WTC11 (cell line): ENCODE measurements at regions not wholly inside any gene's neighbourhood (a gene's known extent, or its start where the extent isn't known, plus 50 kb on each side); places are given as distances from the start of the nearest gene placed in this dataset.

ENCODE experiments used
- ATF1 ChIP-seq: sonication (generic); formaldehyde crosslinking; IDR thresholded peaks from 2 replicates; pipeline ENCODE4 v1.8.1; 2023; ENCODE audit warnings: mild to moderate bottlenecking, moderate library complexity, missing genetic modification reagents
- ATF6 ChIP-seq: sonication (generic); formaldehyde crosslinking; IDR thresholded peaks from 2 replicates; pipeline ENCODE4 v1.8.1; 2023; ENCODE audit warnings: mild to moderate bottlenecking, missing genetic modification reagents
- CREB1 ChIP-seq: sonication (generic); formaldehyde crosslinking; IDR thresholded peaks from 2 replicates; pipeline ENCODE4 v1.8.0; 2023; ENCODE audit warnings: mild to moderate bottlenecking, missing genetic modification reagents
- GABPB1 ChIP-seq: sonication (generic); formaldehyde crosslinking; IDR thresholded peaks from 2 replicates; pipeline ENCODE4 v1.8.1; 2023; ENCODE audit warnings: mild to moderate bottlenecking, missing genetic modification reagents
- NFE2L1 ChIP-seq: sonication (generic); formaldehyde crosslinking; IDR thresholded peaks from 2 replicates; pipeline ENCODE4 v1.8.1; 2023; ENCODE audit warnings: missing genetic modification reagents
- SMAD3 ChIP-seq: sonication (generic); formaldehyde crosslinking; IDR thresholded peaks from 2 replicates; pipeline ENCODE4 v1.8.0; 2022; ENCODE audit warnings: missing genetic modification reagents, mild to moderate bottlenecking, borderline replicate concordance
- SMAD4 ChIP-seq: sonication (generic); formaldehyde crosslinking; IDR thresholded peaks from 2 replicates; pipeline ENCODE4 v1.8.0; 2022; ENCODE audit warnings: mild to moderate bottlenecking, missing genetic modification reagents
- ZNF263 ChIP-seq: sonication (generic); formaldehyde crosslinking; IDR thresholded peaks from 2 replicates; pipeline ENCODE4 v1.8.1; 2022; ENCODE audit warnings: low read depth, mild to moderate bottlenecking, moderate library complexity, missing genetic modification reagents
- TF ChIP-seq, protein P1 (sequence below): fragments of 200-600 bp; IDR thresholded peaks from 2 replicates; pipeline ENCODE4 v1.8.0; 2022; ENCODE audit warnings: antibody characterized with exemption
- TF ChIP-seq, protein P2 (sequence below): sonication (generic); formaldehyde crosslinking; IDR thresholded peaks from 2 replicates; pipeline ENCODE4 v1.8.0; 2023; ENCODE audit warnings: missing genetic modification reagents

DNA sequence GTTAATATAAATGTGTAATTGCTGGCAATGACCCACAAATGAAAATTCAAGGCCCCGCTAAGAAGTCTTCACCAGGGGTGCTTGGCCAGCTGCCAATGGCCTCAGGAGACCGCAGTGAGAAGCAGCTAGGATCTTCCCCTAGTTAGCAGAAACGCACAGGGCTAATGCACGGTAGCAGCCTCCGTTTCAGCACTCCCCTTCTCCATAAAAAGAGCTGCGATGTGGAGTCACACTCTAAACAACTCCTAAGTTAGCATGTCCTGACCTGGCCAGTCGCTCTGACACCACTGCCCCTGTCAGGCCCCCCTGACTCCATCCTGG is 139.0 kb downstream of the SEPTIN14 start:
- TF ChIP-seq, protein P1, sequence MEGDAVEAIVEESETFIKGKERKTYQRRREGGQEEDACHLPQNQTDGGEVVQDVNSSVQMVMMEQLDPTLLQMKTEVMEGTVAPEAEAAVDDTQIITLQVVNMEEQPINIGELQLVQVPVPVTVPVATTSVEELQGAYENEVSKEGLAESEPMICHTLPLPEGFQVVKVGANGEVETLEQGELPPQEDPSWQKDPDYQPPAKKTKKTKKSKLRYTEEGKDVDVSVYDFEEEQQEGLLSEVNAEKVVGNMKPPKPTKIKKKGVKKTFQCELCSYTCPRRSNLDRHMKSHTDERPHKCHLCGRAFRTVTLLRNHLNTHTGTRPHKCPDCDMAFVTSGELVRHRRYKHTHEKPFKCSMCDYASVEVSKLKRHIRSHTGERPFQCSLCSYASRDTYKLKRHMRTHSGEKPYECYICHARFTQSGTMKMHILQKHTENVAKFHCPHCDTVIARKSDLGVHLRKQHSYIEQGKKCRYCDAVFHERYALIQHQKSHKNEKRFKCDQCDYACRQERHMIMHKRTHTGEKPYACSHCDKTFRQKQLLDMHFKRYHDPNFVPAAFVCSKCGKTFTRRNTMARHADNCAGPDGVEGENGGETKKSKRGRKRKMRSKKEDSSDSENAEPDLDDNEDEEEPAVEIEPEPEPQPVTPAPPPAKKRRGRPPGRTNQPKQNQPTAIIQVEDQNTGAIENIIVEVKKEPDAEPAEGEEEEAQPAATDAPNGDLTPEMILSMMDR, result no peak
- TF ChIP-seq ATF1 (CRISPR knock-in tag) (no peak), SMAD4 (CRISPR knock-in tag) (no peak), NFE2L1 (CRISPR knock-in tag) (no peak), GABPB1 (CRISPR knock-in tag) (no peak), SMAD3 (CRISPR knock-in tag) (no peak), ZNF263 (CRISPR knock-in tag) (no peak), ATF6 (CRISPR knock-in tag) (no peak), CREB1 (CRISPR knock-in tag) (no peak)
- TF ChIP-seq, protein P2, sequence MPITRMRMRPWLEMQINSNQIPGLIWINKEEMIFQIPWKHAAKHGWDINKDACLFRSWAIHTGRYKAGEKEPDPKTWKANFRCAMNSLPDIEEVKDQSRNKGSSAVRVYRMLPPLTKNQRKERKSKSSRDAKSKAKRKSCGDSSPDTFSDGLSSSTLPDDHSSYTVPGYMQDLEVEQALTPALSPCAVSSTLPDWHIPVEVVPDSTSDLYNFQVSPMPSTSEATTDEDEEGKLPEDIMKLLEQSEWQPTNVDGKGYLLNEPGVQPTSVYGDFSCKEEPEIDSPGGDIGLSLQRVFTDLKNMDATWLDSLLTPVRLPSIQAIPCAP (CRISPR knock-in tag), result no peak
